Ovary (tissue), 3 donors: ENCODE measurements at regions not wholly inside any gene's neighbourhood (a gene's known extent, or its start where the extent isn't known, plus 50 kb on each side); places are given as distances from the start of the nearest gene placed in this dataset.

ENCODE experiments used
- CTCF ChIP-seq, 3 donors: fragments of 450-650 bp in 2 of 3; fragments of 200-600 bp in 1 of 3; IDR thresholded peaks; one replicate each; pipeline versions ENCODE4 v1.5.1 to v1.8.0; 2016 to 2022; ENCODE audit warnings: antibody characterized with exemption in 3 of 3, mild to moderate bottlenecking in 1 of 3
- POLR2A ChIP-seq: fragments of 450-650 bp; IDR thresholded peaks from one replicate; pipeline ENCODE4 v1.6.1; 2017; ENCODE audit warnings: antibody characterized with exemption, mild to moderate bottlenecking, moderate library complexity
- donor health status: DM: no; HTN: no; CAD: no.

- no peak for TF ChIP-seq POLR2A
- no peak for TF ChIP-seq CTCF (IDR thresholded peaks at IDR 0.05)
These were observed 244.7 kb upstream of the KRR1 start for GRCh38 chr12:75756111-75756510.
